ENCODE measurements at regions not wholly inside any gene's neighbourhood (a gene's known extent, or its start where the extent isn't known, plus 50 kb on each side); places are given as distances from the start of the nearest gene placed in this dataset.

GRCh38 chr13:74270018-74270417 lies 135.8 kb upstream of the KLF12 start:
- TF ChIP-seq CTCF (conservative IDR thresholded peaks at IDR 0.05; ENCODE audit: low read depth, low read length), result no peak
- no peak for TF ChIP-seq EZH2 (IDR thresholded peaks at IDR 0.05; ENCODE audit: borderline replicate concordance, low read depth, low read length, poor library complexity, severe bottlenecking)
